NCI-H187 (cell line): ENCODE measurements at regions not wholly inside any gene's neighbourhood (a gene's known extent, or its start where the extent isn't known, plus 50 kb on each side); places are given as distances from the start of the nearest gene placed in this dataset.

Source experiments
- DNase-seq, 2 experiments: peaks; one replicate each; lab custom pipeline; 2025; lab: John Stamatoyannopoulos, UW

GRCh38 chr6:74879976-74880375 is 325.9 kb downstream of the COL12A1 start:
- DNase-seq: no peak

DNA sequence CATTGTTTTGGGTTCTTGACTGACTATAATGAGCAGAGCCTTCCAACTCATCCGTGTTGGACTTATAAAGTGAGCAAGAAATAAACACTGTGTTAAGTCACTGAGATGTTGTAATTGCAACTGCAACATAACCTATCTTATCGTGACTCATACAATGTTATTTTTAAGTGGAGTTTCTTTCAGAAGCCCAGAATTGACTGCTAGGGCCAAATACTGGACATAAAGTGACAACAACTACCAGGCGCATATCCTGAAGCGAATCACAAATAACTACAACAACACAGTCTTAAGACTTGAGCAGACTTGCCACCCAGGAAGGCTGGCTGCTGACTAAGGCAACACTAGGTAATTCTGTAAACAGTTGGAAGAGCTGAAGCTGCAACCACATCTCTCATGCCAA is 326.6 kb downstream of the COL12A1 start:
- no peak for DNase-seq

DNA sequence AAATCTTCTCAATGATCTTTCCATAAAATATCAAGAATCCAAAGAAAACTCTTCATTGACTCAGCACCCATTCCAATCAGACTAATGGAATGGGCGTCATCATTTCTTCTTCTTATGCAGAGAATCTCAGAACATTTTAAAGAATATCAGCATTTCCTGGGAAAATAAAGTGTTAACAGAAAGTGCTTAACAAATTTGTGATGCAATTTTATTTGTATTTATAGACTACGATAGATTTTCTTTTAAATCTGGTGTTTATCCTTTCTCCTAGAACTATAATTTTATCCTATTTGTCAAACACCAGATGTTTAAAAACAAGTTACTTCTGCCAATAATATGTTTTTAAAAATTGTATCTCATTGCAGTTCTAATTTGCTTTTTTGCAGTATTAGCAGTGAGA is 330.7 kb downstream of the COL12A1 start:
- DNase-seq: no peak

DNA sequence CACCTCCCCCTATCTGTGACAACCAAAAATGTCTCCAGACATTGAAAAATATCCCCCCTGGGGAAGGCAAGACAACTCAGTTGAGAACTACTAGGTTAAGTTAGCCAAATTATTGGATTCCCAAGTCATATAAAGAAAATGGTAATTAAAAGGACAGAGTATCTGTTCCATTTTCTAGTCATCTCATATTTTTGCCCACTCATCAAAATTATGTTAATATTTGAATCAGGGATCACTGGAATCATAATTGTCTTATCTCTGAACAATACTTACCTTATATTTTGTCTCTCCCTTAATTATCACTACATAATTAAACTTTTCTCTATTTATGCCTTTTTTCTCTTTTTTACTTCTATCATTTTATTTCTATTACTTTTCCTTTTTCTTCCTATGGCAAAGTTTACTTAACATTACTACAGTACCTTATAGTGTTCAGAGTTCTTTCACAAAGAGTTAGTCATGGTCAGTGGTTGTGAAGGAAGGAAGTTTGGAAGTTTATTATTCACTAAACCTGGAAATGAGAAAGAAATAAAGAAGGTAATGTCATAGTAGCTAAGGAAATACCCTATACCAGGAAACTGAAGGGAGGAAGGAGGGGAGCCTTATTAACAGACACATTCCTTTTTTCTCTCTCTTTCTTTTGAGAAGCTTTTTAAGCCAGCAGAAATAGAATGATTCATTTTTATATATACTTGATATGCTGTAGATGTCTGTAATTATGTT is 332.9 kb downstream of the COL12A1 start:
- DNase-seq: no peak

DNA sequence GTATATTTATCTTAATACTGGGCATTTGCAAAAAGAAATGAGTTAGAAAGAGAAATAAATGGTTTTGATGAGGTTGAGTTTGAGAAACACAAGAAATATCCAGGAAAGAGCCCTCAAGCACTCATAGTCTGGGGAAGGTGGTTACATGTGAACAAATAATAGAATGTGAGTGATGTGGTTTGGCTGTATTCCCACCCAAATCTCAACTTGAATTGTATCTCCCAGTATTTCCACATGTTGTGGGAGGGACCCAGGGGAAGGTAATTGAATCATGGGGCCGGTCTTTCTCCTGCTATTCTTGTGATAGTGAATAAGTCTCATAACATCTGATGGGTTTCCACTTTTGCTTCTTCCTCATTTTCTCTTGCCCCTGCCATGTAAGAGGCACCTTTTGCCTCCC is 334.1 kb downstream of the COL12A1 start:
- no peak for DNase-seq

DNA sequence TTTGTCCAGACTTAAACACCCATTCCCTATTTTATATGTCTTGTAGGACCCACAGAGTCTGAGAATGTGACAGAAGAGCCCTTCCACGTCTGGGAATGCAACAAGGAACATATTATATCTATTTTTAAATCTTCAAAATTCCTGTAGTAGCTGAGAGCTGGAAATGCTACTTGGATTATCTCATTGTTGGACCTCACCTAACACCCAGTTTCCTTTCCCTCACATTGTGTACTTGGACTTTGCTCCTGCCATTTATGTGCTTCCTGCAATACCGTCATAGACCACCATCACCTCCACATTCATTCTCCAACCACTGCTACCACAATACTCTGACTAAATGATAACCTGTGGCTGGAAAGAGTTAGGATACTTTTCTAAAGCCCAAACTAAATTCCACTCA is 335.4 kb downstream of the COL12A1 start:
- DNase-seq: no peak

- DNase-seq: no peak
These were observed 338.6 kb downstream of the COL12A1 start for GRCh38 chr6:74867291-74867690.

- DNase-seq: no peak
These were observed 341.9 kb downstream of the COL12A1 start for GRCh38 chr6:74863968-74864367.

GRCh38 chr6:74860456-74860855 is 345.4 kb downstream of the COL12A1 start:
- DNase-seq: no peak

DNA sequence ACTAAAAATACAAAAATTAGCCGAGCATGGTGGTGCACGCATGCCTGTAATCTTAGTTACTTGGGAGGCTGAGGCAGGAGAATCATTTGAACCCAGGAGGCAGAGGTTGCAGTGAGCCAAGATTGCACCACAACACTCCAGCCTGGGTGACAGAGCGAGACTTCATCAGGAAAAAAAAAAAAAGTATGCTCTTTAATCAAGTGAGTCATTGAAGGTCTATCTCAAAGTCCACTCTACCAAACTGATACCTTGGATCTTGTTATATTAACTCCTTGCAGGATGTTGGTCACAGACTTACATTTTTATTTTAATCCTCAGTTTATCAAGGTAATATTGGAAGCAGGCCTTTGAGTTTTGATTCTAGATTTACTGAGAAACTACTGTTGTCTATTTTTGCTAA is 348.7 kb downstream of the COL12A1 start:
- no peak for DNase-seq

DNA sequence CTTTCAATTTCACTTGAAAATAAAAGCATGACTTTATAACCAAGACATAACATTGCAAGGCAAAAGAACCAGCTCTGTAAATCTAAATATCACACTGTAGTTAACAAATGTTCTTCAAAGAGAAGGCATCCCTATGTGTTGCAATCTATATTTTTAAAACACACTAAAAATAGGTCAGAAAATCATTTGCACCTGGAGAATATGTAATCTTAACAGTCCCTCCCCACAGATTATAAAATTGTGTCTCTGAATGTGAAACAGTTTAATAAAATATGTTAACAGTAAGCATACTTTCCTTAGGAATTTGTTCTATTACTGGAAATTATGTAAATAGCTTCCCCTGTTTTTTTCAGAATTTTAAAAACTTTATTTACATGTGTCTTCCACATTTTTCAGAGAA is 351.9 kb downstream of the COL12A1 start:
- no peak for DNase-seq

- no peak for DNase-seq
These were observed 354.3 kb downstream of the COL12A1 start for GRCh38 chr6:74851596-74851995.

GRCh38 chr6:74840953-74841352 is 364.9 kb downstream of the COL12A1 start:
- DNase-seq: no peak

DNA sequence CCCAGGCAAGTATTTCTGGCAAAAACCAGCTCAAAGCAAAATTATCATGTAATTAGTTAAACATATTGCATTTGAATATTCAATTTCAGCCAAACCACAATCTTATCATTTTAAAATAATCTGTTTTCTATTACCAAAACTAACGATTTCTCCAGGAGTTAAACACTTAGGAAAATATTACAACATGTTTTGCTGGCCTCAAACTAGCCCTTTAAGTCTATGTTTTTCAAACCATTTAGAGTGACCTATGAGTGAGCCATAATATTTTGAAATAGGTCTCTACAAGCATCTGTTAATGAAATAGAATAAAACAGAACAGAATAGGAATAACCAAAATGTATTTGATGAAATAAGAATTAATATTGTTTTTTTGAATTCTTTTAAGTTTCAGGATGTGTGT is 370.9 kb downstream of the COL12A1 start:
- no peak for DNase-seq

GRCh38 chr6:74826263-74826662 is 379.6 kb downstream of the COL12A1 start:
- no peak for DNase-seq

DNA sequence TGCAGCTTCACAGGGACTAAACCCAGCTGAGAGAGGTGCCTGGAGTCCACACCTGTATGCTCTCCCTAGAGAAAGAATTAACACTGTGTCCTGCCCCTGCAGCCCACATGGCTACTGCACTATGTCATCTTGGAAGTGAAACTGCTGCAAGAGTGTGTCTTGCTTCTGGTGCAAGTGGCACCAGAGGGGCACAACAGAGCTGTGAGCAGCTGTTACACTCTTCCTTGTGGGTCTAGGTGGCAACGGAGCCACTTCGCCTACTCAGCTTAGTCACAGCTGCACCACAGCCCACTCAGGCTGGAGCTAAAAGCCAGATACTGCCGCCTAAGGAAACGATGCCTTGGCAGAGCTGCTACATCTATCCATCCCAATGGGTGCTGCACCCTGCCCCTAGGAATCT is 391.4 kb downstream of the COL12A1 start:
- no peak for DNase-seq

DNA sequence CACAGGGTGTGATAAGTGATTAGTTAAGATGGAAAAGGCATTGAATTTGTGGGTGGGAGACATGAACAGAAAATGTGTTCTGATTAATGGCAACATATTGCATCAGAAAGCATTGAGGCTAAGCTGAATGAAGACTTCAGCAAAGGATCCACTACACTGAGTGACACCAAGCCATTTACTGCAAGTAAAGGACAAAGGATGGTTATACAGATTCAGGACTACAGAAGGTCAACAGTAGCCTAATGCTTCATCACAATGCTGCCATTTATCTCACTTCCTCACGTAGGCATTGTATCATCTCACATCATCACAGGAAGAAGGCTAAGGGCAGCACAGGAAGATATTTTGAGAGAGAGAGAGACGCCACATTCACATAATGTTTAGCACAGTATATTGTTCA is 398.2 kb downstream of the COL12A1 start:
- no peak for DNase-seq

DNA sequence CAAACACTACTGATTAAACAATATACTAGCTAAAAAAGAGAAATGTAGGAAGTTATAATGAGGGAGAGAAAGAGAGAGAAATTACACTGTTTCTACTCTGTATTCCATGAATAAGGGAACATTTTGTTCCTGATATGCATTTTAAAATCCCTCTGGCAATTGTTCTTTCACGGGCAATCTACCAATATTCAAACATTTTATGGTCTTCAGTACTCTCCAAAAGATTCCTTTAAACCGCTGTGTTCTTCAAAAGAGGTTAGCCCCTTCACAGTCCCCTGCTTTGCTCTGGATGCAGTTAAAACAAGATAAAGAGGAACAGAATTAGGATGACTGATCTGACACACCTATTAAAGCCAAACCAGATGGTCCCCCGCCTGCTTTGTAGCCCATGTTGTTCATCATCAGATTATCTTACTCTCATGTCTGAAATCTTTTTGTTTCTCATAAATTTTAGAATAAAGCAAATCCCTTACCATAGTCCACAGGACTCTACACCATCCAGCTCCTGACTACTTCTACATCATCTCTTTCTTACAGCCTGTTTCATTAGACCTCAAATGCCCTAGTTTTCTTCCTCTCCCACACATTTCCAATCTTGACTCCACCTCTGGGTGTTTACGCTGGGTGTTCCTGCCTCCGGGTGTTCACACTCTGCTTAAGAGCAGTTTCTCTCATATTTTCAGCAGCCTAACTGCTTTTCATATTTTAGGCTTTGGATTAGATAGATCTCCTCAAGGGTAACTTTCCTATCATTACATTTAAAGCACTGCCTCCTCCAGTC is 399.7 kb downstream of the COL12A1 start:
- DNase-seq: no peak

GRCh38 chr6:74798302-74798701 is 407.6 kb downstream of the COL12A1 start:
- DNase-seq: no peak

DNA sequence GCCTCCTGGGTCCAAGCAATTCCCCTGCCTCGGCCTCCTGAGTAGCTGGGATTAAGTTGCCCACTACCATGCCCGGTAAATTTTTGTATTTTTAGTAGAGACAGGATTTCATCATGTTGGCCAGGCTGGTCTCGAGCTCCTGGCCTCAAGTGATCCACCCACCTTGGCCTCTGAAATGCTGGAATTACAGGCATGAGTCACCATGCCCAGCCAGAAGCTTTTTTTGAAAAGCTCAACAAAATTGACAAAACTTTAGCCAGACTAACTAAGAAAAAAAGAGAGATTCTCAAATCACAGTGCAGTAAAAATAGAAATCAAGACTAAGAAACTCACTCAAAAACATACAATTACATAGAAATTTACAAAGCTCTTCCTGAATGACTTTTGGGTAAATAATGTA is 420.6 kb downstream of the COL12A1 start:
- DNase-seq: no peak

GRCh38 chr6:74782346-74782745 is 423.5 kb downstream of the COL12A1 start:
- DNase-seq: no peak

DNA sequence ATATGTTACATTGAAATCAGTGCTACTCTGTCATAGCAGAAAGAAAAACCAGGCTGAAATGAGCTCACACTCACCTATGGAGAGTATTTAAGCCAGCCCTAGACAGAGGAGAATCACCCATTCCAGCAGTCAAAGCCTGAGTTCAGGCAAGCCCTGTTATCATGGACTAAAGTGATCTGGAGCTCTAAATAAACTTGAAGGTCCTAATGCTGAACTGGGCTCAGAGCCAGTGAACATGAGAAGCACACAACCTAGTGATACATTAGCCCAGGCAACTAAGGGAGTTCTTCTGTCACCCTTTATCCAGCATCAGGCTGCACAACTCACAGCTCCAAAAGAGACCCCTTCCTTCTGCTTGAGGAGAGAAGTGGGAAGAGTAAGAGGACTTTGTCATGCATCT is 425.0 kb downstream of the COL12A1 start:
- DNase-seq: no peak

DNA sequence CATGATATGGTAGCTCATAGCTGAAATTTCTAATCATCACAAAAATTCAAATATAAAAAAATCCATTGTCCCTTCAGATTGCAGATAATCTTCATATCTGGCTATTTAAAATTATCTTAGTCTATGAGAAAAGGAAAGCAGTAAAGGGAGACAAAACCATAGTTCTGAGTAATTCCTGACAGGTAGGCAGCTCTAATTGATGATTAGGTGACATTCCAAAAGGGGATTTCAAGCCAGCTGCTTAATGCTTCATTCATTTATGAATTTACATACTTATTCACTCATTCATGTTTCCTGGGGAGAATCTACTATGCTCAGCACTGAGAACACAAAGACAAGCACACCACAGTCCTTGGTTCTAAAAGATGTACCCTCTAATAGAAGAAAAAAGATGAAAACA is 437.1 kb downstream of the COL12A1 start:
- DNase-seq: no peak

GRCh38 chr6:74768120-74768519 is 437.7 kb downstream of the COL12A1 start:
- no peak for DNase-seq
